GM19452 (cell line): ENCODE measurements at regions not wholly inside any gene's neighbourhood (a gene's known extent, or its start where the extent isn't known, plus 50 kb on each side); places are given as distances from the start of the nearest gene placed in this dataset.
"Not testable (repeated sequence)": the region's sequence is repeated elsewhere in the genome, so short reads cannot be mapped to it uniquely, and the experiment has no call there.

Source experiments
- ATAC-seq: cut with Tn5 transposase; IDR thresholded peaks from one replicate; pipeline ENCODE4 v1.9.1; 2021; ENCODE audit not compliant: unreplicated experiment

- not testable (repeated sequence) for ATAC-seq
Measured at GRCh38 chr2:183788796-183789195, 664.6 kb downstream of the NUP35 start.

- not testable (repeated sequence) for ATAC-seq
Measured at GRCh38 chr2:183792165-183792924, 668.1 kb downstream of the NUP35 start.

- no peak for ATAC-seq
Measured at GRCh38 chr2:183798535-183798934, 674.3 kb downstream of the NUP35 start.

- no peak for ATAC-seq
Measured at GRCh38 chr2:183799761-183800160, 675.5 kb downstream of the NUP35 start.

GRCh38 chr2:183803596-183803995 is 679.4 kb downstream of the NUP35 start:
- ATAC-seq = no peak

- ATAC-seq = no peak
Measured at GRCh38 chr2:183807870-183808269, 683.6 kb downstream of the NUP35 start.

GRCh38 chr2:183809404-183809803 is 685.2 kb downstream of the NUP35 start:
- no peak for ATAC-seq

GRCh38 chr2:183811281-183811680 is 687.0 kb downstream of the NUP35 start:
- ATAC-seq = no peak

- no peak for ATAC-seq
Measured at GRCh38 chr2:183812091-183812490, 687.8 kb downstream of the NUP35 start.

GRCh38 chr2:183825710-183826109 is 701.5 kb downstream of the NUP35 start:
- no peak for ATAC-seq

DNA sequence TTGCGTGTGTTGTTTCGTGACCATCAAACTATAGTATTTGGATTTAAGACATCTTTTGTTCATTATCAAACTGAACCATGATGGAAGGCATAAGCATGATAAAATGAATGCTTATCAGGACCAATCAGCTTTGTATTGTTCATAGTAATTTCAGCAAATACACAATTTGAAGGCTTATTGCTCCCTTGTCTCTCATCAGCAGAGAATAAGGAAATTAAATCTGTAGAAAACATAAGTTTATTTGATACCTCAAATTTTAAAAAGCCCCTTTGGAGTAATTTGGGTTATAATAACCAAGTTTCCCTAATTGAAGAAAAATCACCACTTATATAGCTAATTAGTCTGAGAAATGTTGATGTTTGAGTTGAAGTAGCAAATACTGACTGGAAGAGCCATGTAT is 705.7 kb downstream of the NUP35 start:
- ATAC-seq = no peak

DNA sequence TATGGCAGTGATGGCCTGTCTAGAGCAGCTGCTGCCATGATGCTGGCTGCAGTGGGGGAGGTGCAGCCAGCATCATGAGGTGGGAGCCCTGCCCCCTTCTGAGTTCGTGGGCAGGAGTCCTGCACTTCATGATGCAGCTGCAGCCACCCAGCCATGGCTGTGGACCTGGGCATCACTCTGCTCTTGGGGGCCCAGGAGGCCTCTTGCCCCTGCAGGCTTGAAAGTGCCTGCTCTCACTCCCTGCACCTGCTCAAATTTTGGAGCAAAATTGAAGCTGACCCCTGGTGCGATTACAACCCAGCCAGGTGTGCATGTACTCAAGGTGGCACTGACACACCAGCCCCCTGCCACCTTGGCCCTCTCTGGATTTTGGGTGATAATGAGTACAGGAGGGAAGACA is 712.9 kb downstream of the NUP35 start:
- no peak for ATAC-seq

DNA sequence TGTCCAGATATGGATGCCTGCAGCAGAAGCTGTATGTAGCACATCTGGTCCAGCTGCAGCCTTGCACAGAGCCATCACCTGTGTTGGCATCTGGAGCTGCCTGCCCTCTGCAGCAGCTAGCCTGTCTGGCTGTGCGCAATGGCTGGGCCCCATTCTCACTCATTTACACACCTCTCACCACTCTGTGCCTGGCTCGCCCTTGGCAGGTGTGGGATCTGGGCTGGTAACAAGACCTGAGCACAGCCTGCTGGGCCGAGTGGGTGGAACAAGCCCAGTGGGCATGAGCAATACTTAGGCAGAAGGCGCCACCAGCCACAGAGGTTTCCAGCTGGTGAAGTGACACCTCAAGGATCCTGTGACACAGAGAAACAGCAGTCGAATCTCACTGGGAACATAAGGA is 714.1 kb downstream of the NUP35 start:
- ATAC-seq = no peak

- ATAC-seq = no peak
Measured at GRCh38 chr2:183840061-183840584, 715.9 kb downstream of the NUP35 start.

- ATAC-seq = not testable (repeated sequence)
Measured at GRCh38 chr2:183849826-183850225, 725.6 kb downstream of the NUP35 start.

GRCh38 chr2:183859129-183859528 is 734.9 kb downstream of the NUP35 start:
- no peak for ATAC-seq

GRCh38 chr2:183866666-183867065 is 731.7 kb upstream of the ZNF804A start:
- no peak for ATAC-seq

- no peak for ATAC-seq
Measured at GRCh38 chr2:183867206-183867605, 731.1 kb upstream of the ZNF804A start.

DNA sequence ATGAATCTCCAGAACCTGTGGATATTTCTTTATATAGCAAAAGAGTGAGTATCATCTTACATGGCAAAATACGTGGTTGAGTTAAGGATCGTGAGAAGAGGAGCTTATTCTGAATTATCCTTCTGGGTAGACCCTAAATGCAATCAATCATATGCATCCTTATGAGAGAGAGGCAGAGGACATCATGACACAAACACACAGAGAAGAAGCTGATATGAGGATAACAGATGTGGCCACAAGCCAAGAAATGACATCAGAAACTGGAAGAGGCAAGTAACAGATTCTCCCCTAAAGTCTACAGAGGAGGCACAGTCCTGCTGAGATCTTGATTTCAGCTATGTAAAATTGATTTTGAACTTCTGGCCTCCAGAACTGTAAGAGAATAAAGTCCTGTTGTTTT is 730.2 kb upstream of the ZNF804A start:
- peak; percentile 22 for ATAC-seq

DNA sequence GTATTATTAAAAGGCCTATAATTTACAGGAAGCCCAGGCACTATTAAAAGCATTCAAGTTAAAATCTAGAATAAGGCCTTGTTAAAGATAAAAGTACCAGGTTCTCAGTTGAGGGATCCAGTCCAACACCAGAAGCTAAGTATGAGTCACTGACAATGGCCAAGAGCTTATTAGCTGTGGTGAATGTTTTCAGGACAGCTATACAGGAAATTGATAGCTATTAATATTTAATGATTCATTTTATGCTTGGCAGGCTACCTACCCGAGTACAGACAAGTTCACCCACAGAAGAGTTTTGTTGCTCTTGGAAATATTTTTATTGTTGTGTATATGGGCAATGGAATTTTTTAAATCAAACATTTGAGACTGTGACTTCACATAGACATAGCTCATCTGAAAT is 729.6 kb upstream of the ZNF804A start:
- peak; percentile 75 for ATAC-seq

GRCh38 chr2:183872131-183872530 is 726.2 kb upstream of the ZNF804A start:
- ATAC-seq = no peak

DNA sequence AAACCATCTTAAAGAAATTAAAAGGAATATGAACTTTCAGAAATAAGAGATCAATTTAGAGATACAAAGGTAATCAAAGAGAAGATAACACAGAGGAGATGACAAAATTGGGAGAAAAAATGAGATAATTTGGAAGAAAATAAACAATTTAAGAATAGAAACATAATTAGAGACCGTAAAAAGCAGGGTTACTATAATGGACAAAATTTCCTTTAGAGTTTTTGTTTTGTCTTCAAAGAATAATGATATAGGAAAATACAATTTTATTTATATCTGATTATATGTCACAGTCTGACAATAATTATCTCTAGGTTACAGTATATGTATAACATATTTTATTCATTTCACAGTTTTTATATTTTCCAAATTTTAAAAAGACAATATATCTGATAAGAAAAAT is 716.4 kb upstream of the ZNF804A start:
- ATAC-seq = no peak
